ENCODE measurements at regions not wholly inside any gene's neighbourhood (a gene's known extent, or its start where the extent isn't known, plus 50 kb on each side); places are given as distances from the start of the nearest gene placed in this dataset.

- TF ChIP-seq CTCF (conservative IDR thresholded peaks at IDR 0.05; ENCODE audit: low read depth, low read length), result no peak
- TF ChIP-seq EZH2phosphoT487 (IDR thresholded peaks at IDR 0.05; ENCODE audit: borderline replicate concordance, low read length), result no peak
- no peak for TF ChIP-seq EZH2 (IDR thresholded peaks at IDR 0.05; ENCODE audit: low read length, unreplicated experiment)
These were observed 527.8 kb upstream of the PSMD7 start for GRCh38 chr16:73768786-73769203.

All from PC-3 (cell line).